SU-DHL-6 (cell line): ENCODE measurements at regions not wholly inside any gene's neighbourhood (a gene's known extent, or its start where the extent isn't known, plus 50 kb on each side); places are given as distances from the start of the nearest gene placed in this dataset.

Experiments used
- CTCF ChIP-seq: fragments of 200-600 bp; sonication (generic); IDR thresholded peaks from one replicate; pipeline ENCODE4 v1.5.1; 2017; ENCODE audit warnings: antibody characterized with exemption, mild to moderate bottlenecking, low read length, moderate library complexity; ENCODE audit not compliant: insufficient read depth, poor library complexity, severe bottlenecking
- EZH2phosphoT487 ChIP-seq: fragments of 200-600 bp; sonication (generic), shearing (Covaris generic); conservative IDR thresholded peaks from 2 replicates; pipeline ENCODE4 v1.6.1; 2018; ENCODE audit warnings: mild to moderate bottlenecking, antibody characterized with exemption, low read length, moderate library complexity, mixed read lengths

GRCh38 chr3:41094351-41094750 lies 105.0 kb upstream of the CTNNB1 start:
- no peak for TF ChIP-seq CTCF
- TF ChIP-seq EZH2phosphoT487: no peak
